ENCODE measurements at regions not wholly inside any gene's neighbourhood (a gene's known extent, or its start where the extent isn't known, plus 50 kb on each side); places are given as distances from the start of the nearest gene placed in this dataset.

GRCh38 chr15:62360332-62361097 lies 195.4 kb upstream of the C2CD4B start:
- Histone ChIP-seq H3K9me3 (ENCODE audit: control insufficient read depth, insufficient read depth, low read depth, low read length) (no peaks in the 10 kb centered on the region), H2AFZ (ENCODE audit: low read length) (no peak overlapping the region)
- peak in 1 of 2 donors; percentile 7 for DNase-seq (ENCODE audit: low read depth in 2 of 2)

GRCh38 chr15:62362144-62362543 lies 197.1 kb upstream of the C2CD4B start:
- no peak overlapping the region for H3K4me2 ChIP-seq (ENCODE audit: extremely low read depth, insufficient read depth, low read length)
- no peak overlapping the region for H3K9ac ChIP-seq (ENCODE audit: insufficient read depth, low read length)
- no peaks in the 10 kb centered on the region for H4K20me1 ChIP-seq (ENCODE audit: control insufficient read depth, extremely low read depth, insufficient read depth, low read length)
- H3K27me3 ChIP-seq (ENCODE audit: control insufficient read depth, insufficient read depth, low read length): peaks cover 3% of the 10 kb centered on the region
- no peak overlapping the region for H3K27ac ChIP-seq (ENCODE audit: insufficient read depth, low read length)
- H2AFZ ChIP-seq (ENCODE audit: low read length): no peak overlapping the region
- no peaks in the 10 kb centered on the region for H3K4me1 ChIP-seq (ENCODE audit: control insufficient read depth, extremely low read depth, insufficient read depth, low read length)
- no peak for DNase-seq (ENCODE audit: low read depth in 2 of 2)
- no peaks in the 10 kb centered on the region for H3K79me2 ChIP-seq (ENCODE audit: control insufficient read depth, insufficient read depth, low read length)
- no peaks in the 10 kb centered on the region for H3K36me3 ChIP-seq (ENCODE audit: control insufficient read depth, insufficient read depth, low read length)
- TF ChIP-seq EZH2 (IDR thresholded peaks at IDR 0.05; ENCODE audit: low read length, missing control alignments): no peak
- no peak for TF ChIP-seq CTCF (conservative IDR thresholded peaks at IDR 0.05 in 1 of 2, IDR thresholded peaks at IDR 0.05 in 1 of 2; ENCODE audit: low read depth in 1 of 2, low read length in 2 of 2)
- no peak overlapping the region for H3K4me3 ChIP-seq (replicated peaks in 1 of 4; ENCODE audit: control extremely low read depth in 1 of 4, insufficient read depth in 1 of 4, low read depth in 3 of 4, low read length in 4 of 4)
- no peaks in the 10 kb centered on the region for H3K9me3 ChIP-seq (ENCODE audit: control insufficient read depth, insufficient read depth, low read depth, low read length)

More at GRCh38 chr15:62360332-62361097, 195.4 kb upstream of the C2CD4B start:
- H3K27me3 ChIP-seq (ENCODE audit: control insufficient read depth, insufficient read depth, low read length): no peaks in the 10 kb centered on the region
- TF ChIP-seq EZH2 (IDR thresholded peaks at IDR 0.05; ENCODE audit: low read length, missing control alignments) (no peak), CTCF (conservative IDR thresholded peaks at IDR 0.05 in 1 of 2, IDR thresholded peaks at IDR 0.05 in 1 of 2; ENCODE audit: low read depth in 1 of 2, low read length in 2 of 2) (no peak)
- H3K4me3 ChIP-seq (replicated peaks in 1 of 4; ENCODE audit: control extremely low read depth in 1 of 4, insufficient read depth in 1 of 4, low read depth in 3 of 4, low read length in 4 of 4): no peak overlapping the region
- no peak overlapping the region for H3K4me2 ChIP-seq (ENCODE audit: extremely low read depth, insufficient read depth, low read length)
- no peak overlapping the region for H3K9ac ChIP-seq (ENCODE audit: insufficient read depth, low read length)
- H3K4me1 ChIP-seq (ENCODE audit: control insufficient read depth, extremely low read depth, insufficient read depth, low read length): no peaks in the 10 kb centered on the region
- H3K79me2 ChIP-seq (ENCODE audit: control insufficient read depth, insufficient read depth, low read length): no peaks in the 10 kb centered on the region
- H3K27ac ChIP-seq (ENCODE audit: insufficient read depth, low read length): no peak overlapping the region
- no peaks in the 10 kb centered on the region for H4K20me1 ChIP-seq (ENCODE audit: control insufficient read depth, extremely low read depth, insufficient read depth, low read length)
- H3K36me3 ChIP-seq (ENCODE audit: control insufficient read depth, insufficient read depth, low read length): no peaks in the 10 kb centered on the region

GRCh38 chr15:62362608-62363007 lies 197.5 kb upstream of the C2CD4B start:
- no peak overlapping the region for H3K4me2 ChIP-seq (ENCODE audit: extremely low read depth, insufficient read depth, low read length)
- no peaks in the 10 kb centered on the region for H3K4me1 ChIP-seq (ENCODE audit: control insufficient read depth, extremely low read depth, insufficient read depth, low read length)
- no peak overlapping the region for H3K4me3 ChIP-seq (replicated peaks in 1 of 4; ENCODE audit: control extremely low read depth in 1 of 4, insufficient read depth in 1 of 4, low read depth in 3 of 4, low read length in 4 of 4)
- H3K9ac ChIP-seq (ENCODE audit: insufficient read depth, low read length): no peak overlapping the region
- TF ChIP-seq EZH2 (IDR thresholded peaks at IDR 0.05; ENCODE audit: low read length, missing control alignments): no peak
- TF ChIP-seq CTCF (conservative IDR thresholded peaks at IDR 0.05 in 1 of 2, IDR thresholded peaks at IDR 0.05 in 1 of 2; ENCODE audit: low read depth in 1 of 2, low read length in 2 of 2): no peak
- no peaks in the 10 kb centered on the region for H3K9me3 ChIP-seq (ENCODE audit: control insufficient read depth, insufficient read depth, low read depth, low read length)
- peak; percentile 64 to 85 for DNase-seq (ENCODE audit: low read depth in 2 of 2)
- H4K20me1 ChIP-seq (ENCODE audit: control insufficient read depth, extremely low read depth, insufficient read depth, low read length): no peaks in the 10 kb centered on the region
- H3K36me3 ChIP-seq (ENCODE audit: control insufficient read depth, insufficient read depth, low read length): no peaks in the 10 kb centered on the region
- H3K79me2 ChIP-seq (ENCODE audit: control insufficient read depth, insufficient read depth, low read length): no peaks in the 10 kb centered on the region
- H2AFZ ChIP-seq (ENCODE audit: low read length): no peak overlapping the region
- no peak overlapping the region for H3K27ac ChIP-seq (ENCODE audit: insufficient read depth, low read length)
- H3K27me3 ChIP-seq (ENCODE audit: control insufficient read depth, insufficient read depth, low read length): peaks cover 3% of the 10 kb centered on the region

Data from fibroblast of lung (primary cell).